Endothelial cell of umbilical vein (primary cell): ENCODE measurements at regions not wholly inside any gene's neighbourhood (a gene's known extent, or its start where the extent isn't known, plus 50 kb on each side); places are given as distances from the start of the nearest gene placed in this dataset.

Source experiments
- BruUV-seq: library from RNA; stranded (reverse); fragments of 400-500 nt; replicated peaks from 2 replicates; lab custom pipeline; 2021; lab: Mats Ljungman, UMichigan
- CTCF ChIA-PET: fragments of 300-600, 350-600 bp; sonication (Branson Sonifier 250); formaldehyde crosslinking; loops from one replicate; lab custom pipeline; 2021; ENCODE audit warnings: antibody characterized with exemption, inconsistent platforms; lab: Charles Lee
- POLR2A ChIA-PET: fragments of 300-600, 350-600 bp; sonication (Branson Sonifier 250); formaldehyde crosslinking; loops from one replicate; lab custom pipeline; 2021; ENCODE audit warnings: antibody characterized with exemption, inconsistent platforms; lab: Charles Lee
- DNase-seq: peaks from one replicate; pipeline ENCODE4 v3.0.0-alpha.2; 2011; ENCODE audit warnings: low read depth, low spot score
- FAIRE-seq: peaks from 2 replicates; lab custom pipeline; 2011; peaks lifted over from hg19 to GRCh38; lab: Jason Lieb, UNC
- H2AFZ ChIP-seq: 2 replicates; pipeline ENCODE4 v1.6.0; 2012; ENCODE audit warnings: low read depth, low read length, control low read depth, inconsistent platforms
- H3K27ac ChIP-seq: 2 replicates; pipeline ENCODE4 v1.5.1; 2011; ENCODE audit warnings: low read depth, mild to moderate bottlenecking, control low read depth, low read length, moderate library complexity; ENCODE audit not compliant: insufficient read depth
- H3K27me3 ChIP-seq, 2 experiments: 2 replicates each; pipeline versions ENCODE4 v1.6.0 to v1.6.1; 2011; ENCODE audit warnings: low read length in 2 of 2, mixed read lengths in 1 of 2; ENCODE audit not compliant: control insufficient read depth in 2 of 2, insufficient read depth in 2 of 2
- H3K36me3 ChIP-seq, 2 experiments: 2 replicates in 1 of 2; 3 replicates in 1 of 2; pipeline ENCODE4 v1.5.1; 2011; ENCODE audit warnings: low read length in 2 of 2, mild to moderate bottlenecking in 1 of 2, moderate library complexity in 1 of 2; ENCODE audit not compliant: control insufficient read depth in 2 of 2, insufficient read depth in 2 of 2; ENCODE audit errors: extremely low read depth in 1 of 2
- H3K4me1 ChIP-seq: 3 replicates; pipeline ENCODE4 v1.5.1; 2011; ENCODE audit warnings: mild to moderate bottlenecking, low read length; ENCODE audit not compliant: control insufficient read depth, insufficient read depth; ENCODE audit errors: extremely low read depth
- H3K4me2 ChIP-seq: 2 replicates; pipeline ENCODE4 v1.6.1; 2011; ENCODE audit warnings: low read length, control low read depth, mixed read lengths; ENCODE audit not compliant: insufficient read depth
- H3K4me3 ChIP-seq, 3 experiments: fragments of 200-600 bp in 1 of 3; sonication (generic), shearing (Covaris generic) in 1 of 3; replicated peaks in 1 of 3; 2 replicates each; pipeline ENCODE4 v1.5.1; 2011 to 2016; ENCODE audit warnings: control low read depth in 3 of 3, low read length in 3 of 3, mild to moderate bottlenecking in 2 of 3, inconsistent platforms in 1 of 3, low read depth in 1 of 3, moderate library complexity in 1 of 3; ENCODE audit not compliant: insufficient read depth in 1 of 3
- H3K79me2 ChIP-seq: 2 replicates; pipeline ENCODE4 v1.6.0; 2012; ENCODE audit warnings: low read length, inconsistent platforms; ENCODE audit not compliant: control insufficient read depth, insufficient read depth
- H3K9ac ChIP-seq: replicated peaks from 2 replicates; pipeline ENCODE3; 2011; ENCODE audit warnings: low read length, control low read depth; ENCODE audit not compliant: insufficient read depth; ENCODE audit errors: extremely low read depth
- H3K9me1 ChIP-seq: replicated peaks from 3 replicates; pipeline ENCODE4 v1.6.0; 2011; ENCODE audit warnings: mild to moderate bottlenecking, low read length; ENCODE audit not compliant: control insufficient read depth, insufficient read depth; ENCODE audit errors: extremely low read depth
- H3K9me3 ChIP-seq: replicated peaks from 2 replicates; pipeline ENCODE4 v1.5.1; 2012; ENCODE audit warnings: low read length, inconsistent platforms; ENCODE audit not compliant: control insufficient read depth, insufficient read depth
- H4K20me1 ChIP-seq: replicated peaks from 2 replicates; pipeline ENCODE3; 2011; ENCODE audit warnings: mild to moderate bottlenecking, low read length; ENCODE audit not compliant: control insufficient read depth, insufficient read depth; ENCODE audit errors: extremely low read depth
- EZH2 ChIP-seq: IDR thresholded peaks from 2 replicates; pipeline ENCODE4 v1.6.1; 2012; ENCODE audit warnings: borderline replicate concordance, low read depth, mild to moderate bottlenecking, moderate library complexity, low read length, inconsistent platforms; ENCODE audit not compliant: severe bottlenecking
- FOS ChIP-seq: IDR thresholded peaks from 2 replicates; pipeline ENCODE4 v1.6.1; 2011; ENCODE audit warnings: mild to moderate bottlenecking, low read length, moderate library complexity, borderline replicate concordance; ENCODE audit not compliant: insufficient read depth
- GATA2 ChIP-seq: IDR thresholded peaks from 2 replicates; pipeline ENCODE4 v1.7.0; 2011; ENCODE audit warnings: low read depth, mild to moderate bottlenecking, moderate library complexity, mixed read lengths, low read length; ENCODE audit not compliant: insufficient read length, insufficient read depth
- JUN ChIP-seq: IDR thresholded peaks from 2 replicates; pipeline ENCODE4 v1.6.1; 2011; ENCODE audit warnings: borderline replicate concordance, low read depth; ENCODE audit not compliant: insufficient read length, insufficient read depth
- MAX ChIP-seq: IDR thresholded peaks from 2 replicates; pipeline ENCODE4 v1.6.1; 2011; ENCODE audit not compliant: insufficient read depth, insufficient read length
- MYC ChIP-seq: IDR thresholded peaks from one replicate; pipeline ENCODE4 v1.6.1; 2011; ENCODE audit warnings: mild to moderate bottlenecking, low read depth, low read length
- POLR2A ChIP-seq: IDR thresholded peaks from 2 replicates; pipeline ENCODE4 v1.6.1; 2012; ENCODE audit warnings: low read depth, mild to moderate bottlenecking, control low read depth, low read length
- POLR2AphosphoS5 ChIP-seq: IDR thresholded peaks from 2 replicates; pipeline ENCODE4 v1.6.1; 2012; ENCODE audit warnings: low read depth, mild to moderate bottlenecking, control low read depth, low read length, moderate library complexity; ENCODE audit not compliant: insufficient read depth
- dilution Hi-C: fragments of 300-500 bp; cut with MboI; formaldehyde crosslinking; loops from one replicate; pipeline ENCODE4 v1.15.0; 2019; ENCODE audit warnings: low sequenced_read_pairs; ENCODE audit not compliant: extremely low pct_ligation_motif_present
- intact Hi-C: fragments of 100-400 bp; cut with micrococcal nuclease; formaldehyde crosslinking; loops from one replicate; pipeline ENCODE4 v1.10.0; 2022
- TF ChIP-seq, protein P1 (sequence below), 2 donors: IDR thresholded peaks; 1 replicate in 1 of 2; 2 replicates in 1 of 2; pipeline ENCODE4 v1.5.1; 2011; ENCODE audit warnings: low read length in 2 of 2, mild to moderate bottlenecking in 2 of 2, moderate library complexity in 2 of 2, control low read depth in 1 of 2, inconsistent platforms in 1 of 2, low read depth in 1 of 2; ENCODE audit not compliant: insufficient read depth in 1 of 2; ENCODE audit errors: extremely low read depth in 1 of 2

DNA sequence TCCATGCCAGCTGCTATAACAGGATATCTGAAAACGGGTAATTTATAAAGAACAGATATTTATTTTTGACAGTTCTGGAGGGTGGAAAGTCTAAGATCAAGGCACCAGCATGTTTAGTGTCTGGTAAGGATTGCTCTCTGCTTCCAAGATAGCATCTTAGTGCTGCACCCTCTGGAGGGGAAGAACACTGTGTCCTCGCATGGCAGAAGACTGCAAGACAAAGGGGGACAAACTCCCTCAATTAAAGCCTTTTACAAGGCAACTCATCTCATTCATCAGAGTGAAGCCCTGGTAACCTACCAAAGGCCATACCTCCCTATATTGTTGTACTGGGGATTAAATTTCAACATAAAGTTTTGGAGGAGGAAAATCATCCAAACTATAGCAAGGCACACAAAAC, 298.9 kb upstream of the EDIL3 start:
- CTCF ChIA-PET = no interaction called here
- POLR2A ChIA-PET = no interaction called here
- no peak overlapping the region for H3K9ac ChIP-seq
- no TSS peak for BruUV-seq
- no peak overlapping the region for H3K4me3 ChIP-seq
- intact Hi-C loops (no loop called here), dilution Hi-C loops (no loop called here)
- FAIRE-seq = no peak
- TF ChIP-seq MAX (no peak), GATA2 (no peak), POLR2A (no peak)
- H3K27ac ChIP-seq = no peak overlapping the region
- H3K4me2 ChIP-seq = no peak overlapping the region
- no peak overlapping the region for H2AFZ ChIP-seq
- no peaks in the 10 kb centered on the region for H3K36me3 ChIP-seq
- no peak for DNase-seq
- H3K27me3 ChIP-seq = no peaks in the 10 kb centered on the region
- H3K9me1 ChIP-seq = no peaks in the 10 kb centered on the region
- no peaks in the 10 kb centered on the region for H3K4me1 ChIP-seq
- H3K9me3 ChIP-seq = no peaks in the 10 kb centered on the region
- H4K20me1 ChIP-seq = no peaks in the 10 kb centered on the region
- no peaks in the 10 kb centered on the region for H3K79me2 ChIP-seq

- H3K4me3 ChIP-seq = no peak overlapping the region
- POLR2A ChIA-PET = no interaction called here
- no peaks in the 10 kb centered on the region for H4K20me1 ChIP-seq
- CTCF ChIA-PET = interaction anchor here (0.6 kb wide), 1 partner anchor 10 kb away, joined by 3 read pairs; no protein-coding TSS in a partner anchor
- intact Hi-C loops = no loop called here
- H3K36me3 ChIP-seq = no peaks in the 10 kb centered on the region
- no peaks in the 10 kb centered on the region for H3K79me2 ChIP-seq
- H3K4me1 ChIP-seq = no peaks in the 10 kb centered on the region
- no peak overlapping the region for H3K4me2 ChIP-seq
- no peaks in the 10 kb centered on the region for H3K9me3 ChIP-seq
- dilution Hi-C loops = no loop called here
- H3K27ac ChIP-seq = no peak overlapping the region
- H3K9ac ChIP-seq = no peak overlapping the region
- DNase-seq (no peak), FAIRE-seq (no peak)
- no TSS peak for BruUV-seq
- H3K27me3 ChIP-seq = no peaks in the 10 kb centered on the region
- no peak overlapping the region for H2AFZ ChIP-seq
- TF ChIP-seq, protein P1, sequence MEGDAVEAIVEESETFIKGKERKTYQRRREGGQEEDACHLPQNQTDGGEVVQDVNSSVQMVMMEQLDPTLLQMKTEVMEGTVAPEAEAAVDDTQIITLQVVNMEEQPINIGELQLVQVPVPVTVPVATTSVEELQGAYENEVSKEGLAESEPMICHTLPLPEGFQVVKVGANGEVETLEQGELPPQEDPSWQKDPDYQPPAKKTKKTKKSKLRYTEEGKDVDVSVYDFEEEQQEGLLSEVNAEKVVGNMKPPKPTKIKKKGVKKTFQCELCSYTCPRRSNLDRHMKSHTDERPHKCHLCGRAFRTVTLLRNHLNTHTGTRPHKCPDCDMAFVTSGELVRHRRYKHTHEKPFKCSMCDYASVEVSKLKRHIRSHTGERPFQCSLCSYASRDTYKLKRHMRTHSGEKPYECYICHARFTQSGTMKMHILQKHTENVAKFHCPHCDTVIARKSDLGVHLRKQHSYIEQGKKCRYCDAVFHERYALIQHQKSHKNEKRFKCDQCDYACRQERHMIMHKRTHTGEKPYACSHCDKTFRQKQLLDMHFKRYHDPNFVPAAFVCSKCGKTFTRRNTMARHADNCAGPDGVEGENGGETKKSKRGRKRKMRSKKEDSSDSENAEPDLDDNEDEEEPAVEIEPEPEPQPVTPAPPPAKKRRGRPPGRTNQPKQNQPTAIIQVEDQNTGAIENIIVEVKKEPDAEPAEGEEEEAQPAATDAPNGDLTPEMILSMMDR (IDR thresholded peaks at IDR 0.05; ENCODE audit: extremely low read depth in 1 of 2, insufficient read depth in 1 of 2, low read depth in 1 of 2, low read length in 2 of 2) = no peak
- TF ChIP-seq JUN (no peak), FOS (no peak), EZH2 (no peak), POLR2AphosphoS5 (no peak), GATA2 (no peak), POLR2A (no peak), MAX (no peak), MYC (no peak)
- H3K9me1 ChIP-seq = no peaks in the 10 kb centered on the region
These were observed 297.9 kb upstream of the EDIL3 start for GRCh38 chr5:84682531-84682930.
